RWPE2 (cell line): ENCODE measurements at regions not wholly inside any gene's neighbourhood (a gene's known extent, or its start where the extent isn't known, plus 50 kb on each side); places are given as distances from the start of the nearest gene placed in this dataset.

Experiments
- ATAC-seq: fragments of 200-7000 bp; cut with Tn5 transposase; 3 replicates; pipeline ENCODE4 v1.9.1; 2021; ENCODE audit warnings: low read depth
- DNase-seq: peaks from one replicate; pipeline ENCODE4 v3.0.0-alpha.2; 2020; ENCODE audit warnings: low spot score
- H3K27ac ChIP-seq: fragments of 450-650 bp; 2 replicates; pipeline ENCODE4 v1.5.1; 2017; ENCODE audit warnings: mild to moderate bottlenecking; ENCODE audit not compliant: poor library complexity, severe bottlenecking
- H3K27me3 ChIP-seq: fragments of 250-450 bp; sonication (Bioruptor Pico); 2 replicates; pipeline ENCODE4 v1.5.1; 2021; ENCODE audit warnings: mild to moderate bottlenecking, moderate library complexity; ENCODE audit not compliant: insufficient read depth, poor library complexity, severe bottlenecking
- H3K36me3 ChIP-seq: fragments of 250-450 bp; sonication (Bioruptor Pico); 2 replicates; pipeline ENCODE4 v1.5.1; 2020; ENCODE audit warnings: low read depth, mild to moderate bottlenecking, moderate library complexity
- H3K4me1 ChIP-seq: fragments of 250-450 bp; sonication (Bioruptor Pico); 2 replicates; pipeline ENCODE4 v1.5.1; 2021; ENCODE audit warnings: mild to moderate bottlenecking, moderate library complexity; ENCODE audit not compliant: insufficient read depth, poor library complexity, severe bottlenecking
- H3K4me3 ChIP-seq: fragments of 250-450 bp; sonication (Bioruptor Pico); 2 replicates; pipeline ENCODE4 v1.5.1; 2021; ENCODE audit warnings: mild to moderate bottlenecking, moderate library complexity; ENCODE audit not compliant: severe bottlenecking
- H3K9me3 ChIP-seq: fragments of 250-450 bp; sonication (Bioruptor Pico); 2 replicates; pipeline ENCODE4 v1.5.1; 2021; ENCODE audit warnings: mild to moderate bottlenecking, moderate library complexity; ENCODE audit not compliant: severe bottlenecking
- TF ChIP-seq, protein P1 (sequence below): fragments of 450-650 bp; IDR thresholded peaks from one replicate; pipeline ENCODE4 v1.5.1; 2017; ENCODE audit warnings: mild to moderate bottlenecking, moderate library complexity; ENCODE audit not compliant: poor library complexity, severe bottlenecking

DNA sequence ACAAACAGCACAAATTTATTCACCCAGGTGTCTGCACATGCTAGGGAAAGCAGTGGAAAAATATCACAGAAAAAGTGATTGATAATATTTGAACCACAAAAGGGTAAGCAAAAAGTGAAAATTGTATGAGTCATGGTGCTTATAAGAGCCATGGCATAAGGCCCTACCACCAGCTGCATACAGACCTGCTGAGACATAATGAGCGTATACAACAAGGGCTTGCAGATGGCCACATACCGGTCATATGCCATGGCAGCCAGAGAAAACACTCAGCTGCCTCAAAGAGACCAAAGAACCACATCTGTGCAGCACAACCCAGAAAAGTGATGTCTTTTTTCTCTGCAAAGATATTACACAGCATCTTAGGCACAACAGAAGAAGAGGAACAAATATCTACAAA is 71.4 kb upstream of the OR9G4 start:
- DNase-seq = no peak
- no peak for ATAC-seq
- no peak overlapping the region for H3K4me3 ChIP-seq
- H3K4me1 ChIP-seq = no peaks in the 10 kb centered on the region
- no peaks in the 10 kb centered on the region for H3K27me3 ChIP-seq
- no peak overlapping the region for H3K27ac ChIP-seq
- H3K36me3 ChIP-seq = no peaks in the 10 kb centered on the region
- no peaks in the 10 kb centered on the region for H3K9me3 ChIP-seq
- TF ChIP-seq, protein P1, sequence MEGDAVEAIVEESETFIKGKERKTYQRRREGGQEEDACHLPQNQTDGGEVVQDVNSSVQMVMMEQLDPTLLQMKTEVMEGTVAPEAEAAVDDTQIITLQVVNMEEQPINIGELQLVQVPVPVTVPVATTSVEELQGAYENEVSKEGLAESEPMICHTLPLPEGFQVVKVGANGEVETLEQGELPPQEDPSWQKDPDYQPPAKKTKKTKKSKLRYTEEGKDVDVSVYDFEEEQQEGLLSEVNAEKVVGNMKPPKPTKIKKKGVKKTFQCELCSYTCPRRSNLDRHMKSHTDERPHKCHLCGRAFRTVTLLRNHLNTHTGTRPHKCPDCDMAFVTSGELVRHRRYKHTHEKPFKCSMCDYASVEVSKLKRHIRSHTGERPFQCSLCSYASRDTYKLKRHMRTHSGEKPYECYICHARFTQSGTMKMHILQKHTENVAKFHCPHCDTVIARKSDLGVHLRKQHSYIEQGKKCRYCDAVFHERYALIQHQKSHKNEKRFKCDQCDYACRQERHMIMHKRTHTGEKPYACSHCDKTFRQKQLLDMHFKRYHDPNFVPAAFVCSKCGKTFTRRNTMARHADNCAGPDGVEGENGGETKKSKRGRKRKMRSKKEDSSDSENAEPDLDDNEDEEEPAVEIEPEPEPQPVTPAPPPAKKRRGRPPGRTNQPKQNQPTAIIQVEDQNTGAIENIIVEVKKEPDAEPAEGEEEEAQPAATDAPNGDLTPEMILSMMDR = no peak

DNA sequence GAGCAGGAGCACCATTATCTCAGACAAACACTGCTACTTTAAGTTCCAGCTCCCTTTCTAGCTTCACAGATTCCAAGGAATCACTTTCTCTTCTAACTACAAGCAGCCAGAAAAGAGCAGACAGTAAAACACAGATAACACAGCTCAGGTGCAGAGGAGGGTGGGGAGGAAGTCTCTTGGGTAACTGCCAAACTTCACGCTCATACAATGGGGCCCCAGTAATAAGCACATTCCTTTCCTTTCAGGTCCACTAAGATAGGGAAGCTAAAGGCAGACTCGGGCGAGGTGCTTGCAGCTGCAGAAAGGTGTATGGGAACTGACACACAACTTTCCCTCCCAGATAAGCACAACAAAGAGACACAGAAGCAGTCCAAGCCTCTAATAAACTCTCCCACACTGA is 69.2 kb upstream of the OR9G4 start:
- Histone ChIP-seq H3K4me1 (no peaks in the 10 kb centered on the region), H3K36me3 (no peaks in the 10 kb centered on the region), H3K9me3 (no peaks in the 10 kb centered on the region), H3K4me3 (no peak overlapping the region), H3K27me3 (no peaks in the 10 kb centered on the region), H3K27ac (no peak overlapping the region)
- no peak for ATAC-seq
- DNase-seq = no peak
- TF ChIP-seq, protein P1 = no peak

DNA sequence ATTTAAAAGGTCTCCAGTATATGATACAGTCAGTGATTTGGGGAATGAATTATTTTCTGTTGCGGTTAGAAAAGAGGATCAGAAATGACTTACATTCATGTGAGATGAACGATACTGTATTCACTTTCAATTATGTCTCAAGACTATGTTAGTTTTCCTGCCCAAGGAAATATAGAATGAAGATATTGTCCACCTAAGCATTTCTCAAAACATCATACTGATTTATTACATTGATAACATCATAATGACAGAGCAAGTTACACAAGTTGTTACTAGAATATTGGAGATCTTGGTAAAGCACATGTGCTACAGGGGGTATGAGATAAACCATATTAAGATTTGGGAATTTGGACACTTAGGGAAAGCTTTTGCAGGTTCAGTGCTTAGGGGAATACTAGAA is 67.8 kb upstream of the OR9G4 start:
- TF ChIP-seq, protein P1 = no peak
- no peaks in the 10 kb centered on the region for H3K4me1 ChIP-seq
- no peaks in the 10 kb centered on the region for H3K36me3 ChIP-seq
- no peaks in the 10 kb centered on the region for H3K9me3 ChIP-seq
- H3K27me3 ChIP-seq = peaks cover 3% of the 10 kb centered on the region
- no peak overlapping the region for H3K27ac ChIP-seq
- ATAC-seq (no peak), DNase-seq (no peak)
- no peak overlapping the region for H3K4me3 ChIP-seq

DNA sequence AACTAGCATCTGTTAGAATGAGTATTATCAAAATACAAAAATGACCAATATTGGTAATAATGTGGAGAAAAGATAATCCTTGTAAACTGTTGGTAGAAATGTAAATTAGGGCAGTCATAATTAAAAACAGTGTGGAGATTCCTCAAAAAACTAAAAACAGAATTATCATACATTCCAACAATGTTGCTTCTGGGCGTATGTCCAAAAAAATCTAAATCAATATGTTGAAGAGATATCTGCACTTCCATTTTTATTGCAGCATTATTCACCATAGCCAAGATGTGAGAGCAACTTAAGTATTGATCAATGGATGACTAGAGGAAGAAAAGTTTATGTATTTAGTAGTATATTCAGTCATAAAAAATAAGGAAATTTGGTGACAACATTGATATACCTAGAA is 59.8 kb upstream of the OR9G4 start:
- TF ChIP-seq, protein P1 = no peak

DNA sequence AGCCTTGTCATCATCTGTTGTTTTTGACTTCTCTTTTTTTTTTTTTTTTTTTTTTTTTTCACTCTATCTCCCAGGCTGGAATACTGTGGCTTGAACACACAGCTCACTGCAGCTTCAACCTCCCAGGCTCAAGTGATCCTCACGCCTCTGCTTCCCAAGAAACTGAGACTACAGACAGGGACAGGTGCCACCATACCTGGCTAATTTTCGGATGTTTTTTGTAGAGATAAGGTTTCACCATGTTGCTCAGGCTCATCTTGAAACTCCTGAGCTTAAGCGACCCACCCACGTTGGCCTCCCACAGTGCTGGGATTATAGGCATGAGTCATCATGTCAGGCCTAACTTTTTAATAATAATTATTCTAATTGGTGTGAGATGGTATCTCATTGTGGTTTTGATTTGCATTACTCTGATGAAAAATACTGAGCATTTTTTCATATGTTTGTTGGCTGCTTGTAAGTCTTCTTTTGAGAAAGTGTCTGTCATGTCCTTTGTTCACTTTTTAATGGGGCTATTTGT is 51.3 kb upstream of the OR9G4 start:
- TF ChIP-seq, protein P1 = no peak
- H3K4me3 ChIP-seq = no peak overlapping the region
- no peaks in the 10 kb centered on the region for H3K9me3 ChIP-seq
- ATAC-seq (no peak), DNase-seq (no peak)
- no peak overlapping the region for H3K27ac ChIP-seq
- no peaks in the 10 kb centered on the region for H3K36me3 ChIP-seq
- no peaks in the 10 kb centered on the region for H3K4me1 ChIP-seq
- no peaks in the 10 kb centered on the region for H3K27me3 ChIP-seq

More for the DNA sequence above, 59.8 kb upstream of the OR9G4 start:
- no peaks in the 10 kb centered on the region for H3K4me1 ChIP-seq
- DNase-seq (no peak), ATAC-seq (no peak)
- no peak overlapping the region for H3K27ac ChIP-seq
- H3K36me3 ChIP-seq = no peaks in the 10 kb centered on the region
- H3K9me3 ChIP-seq = no peaks in the 10 kb centered on the region
- H3K27me3 ChIP-seq = peaks cover 8% of the 10 kb centered on the region
- no peak overlapping the region for H3K4me3 ChIP-seq
